K562 (cell line): ENCODE measurements at regions not wholly inside any gene's neighbourhood (a gene's known extent, or its start where the extent isn't known, plus 50 kb on each side); places are given as distances from the start of the nearest gene placed in this dataset.

Experiments
- DPF2 ChIP-seq: fragments of 450-650 bp; IDR thresholded peaks from 2 replicates; pipeline ENCODE4 v1.6.1; 2016
- EZH2 ChIP-seq: IDR thresholded peaks from 2 replicates; pipeline ENCODE4 v1.6.1; 2012; ENCODE audit warnings: low read depth, mild to moderate bottlenecking, inconsistent platforms, low read length, borderline replicate concordance
- NFE2L1 ChIP-seq: fragments of 450-650 bp; IDR thresholded peaks from 2 replicates; pipeline ENCODE4 v1.6.1; 2016; ENCODE audit warnings: missing genetic modification characterization, low read depth, mild to moderate bottlenecking, missing compliant biosample characterization, moderate library complexity, borderline replicate concordance
- PURB ChIP-seq: sonication (generic); formaldehyde crosslinking; IDR thresholded peaks from 2 replicates; pipeline ENCODE4 v1.9.0; 2021; ENCODE audit warnings: low read depth, mild to moderate bottlenecking, missing genetic modification reagents
- SIN3A ChIP-seq, 2 experiments: fragments of 150-350 bp in 1 of 2; IDR thresholded peaks; 2 replicates each; pipeline ENCODE4 v1.6.1; 2011 to 2016; ENCODE audit warnings: borderline replicate concordance in 2 of 2, low read depth in 2 of 2, low read length in 2 of 2, mild to moderate bottlenecking in 2 of 2, moderate library complexity in 2 of 2; ENCODE audit not compliant: control insufficient read depth in 1 of 2
- ZBTB7A ChIP-seq: IDR thresholded peaks from 2 replicates; pipeline ENCODE4 v1.6.1; 2011; ENCODE audit warnings: low read depth, mild to moderate bottlenecking, low read length, moderate library complexity, borderline replicate concordance; ENCODE audit not compliant: control insufficient read depth
- ZFP36 ChIP-seq: fragments of 150-350 bp; IDR thresholded peaks from 2 replicates; pipeline ENCODE4 v1.6.1; 2018; ENCODE audit warnings: low read length, low read depth; ENCODE audit not compliant: partially characterized antibody
- ZKSCAN1 ChIP-seq: fragments of 150-350 bp; IDR thresholded peaks from 2 replicates; pipeline ENCODE4 v1.6.1; 2016; ENCODE audit warnings: low read depth, low read length
- ZNF197 ChIP-seq: fragments of 200-800 bp; sonication (Bioruptor generic); IDR thresholded peaks from 2 replicates; pipeline ENCODE4 v1.6.1; 2016; ENCODE audit warnings: low read depth, missing genetic modification characterization, missing compliant biosample characterization
- TF ChIP-seq, protein P1 (sequence below): fragments of 250-450 bp; sonication (Bioruptor Pico); IDR thresholded peaks from 2 replicates; pipeline ENCODE4 v1.4.0; 2020; ENCODE audit warnings: mild to moderate bottlenecking, moderate library complexity

DNA sequence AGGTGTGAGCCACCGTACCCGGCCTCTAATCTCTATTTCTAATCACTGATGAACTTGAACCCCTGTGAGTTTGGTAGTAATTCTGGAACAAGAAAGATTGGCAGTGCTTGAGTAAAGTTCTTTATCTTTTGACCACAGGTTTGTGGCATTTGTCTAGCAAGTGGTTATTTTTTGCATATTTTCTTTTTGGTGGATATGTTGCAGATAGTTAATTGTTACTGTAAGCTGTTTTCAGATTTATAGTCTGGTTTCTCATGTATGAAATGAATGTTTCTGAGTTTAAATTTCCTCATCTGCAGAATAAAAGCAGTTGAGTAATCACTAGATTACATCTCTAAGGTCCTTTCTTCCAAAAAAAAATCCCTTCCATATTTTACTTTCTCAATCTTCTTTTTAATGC, 105.2 kb downstream of the GASK1B start:
- TF ChIP-seq ZKSCAN1, result no peak
- TF ChIP-seq, protein P1, sequence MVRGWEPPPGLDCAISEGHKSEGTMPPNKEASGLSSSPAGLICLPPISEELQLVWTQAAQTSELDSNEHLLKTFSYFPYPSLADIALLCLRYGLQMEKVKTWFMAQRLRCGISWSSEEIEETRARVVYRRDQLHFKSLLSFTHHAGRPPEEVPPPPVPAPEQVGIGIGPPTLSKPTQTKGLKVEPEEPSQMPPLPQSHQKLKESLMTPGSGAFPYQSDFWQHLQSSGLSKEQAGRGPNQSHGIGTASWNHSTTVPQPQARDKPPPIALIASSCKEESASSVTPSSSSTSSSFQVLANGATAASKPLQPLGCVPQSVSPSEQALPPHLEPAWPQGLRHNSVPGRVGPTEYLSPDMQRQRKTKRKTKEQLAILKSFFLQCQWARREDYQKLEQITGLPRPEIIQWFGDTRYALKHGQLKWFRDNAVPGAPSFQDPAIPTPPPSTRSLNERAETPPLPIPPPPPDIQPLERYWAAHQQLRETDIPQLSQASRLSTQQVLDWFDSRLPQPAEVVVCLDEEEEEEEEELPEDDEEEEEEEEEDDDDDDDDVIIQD, result no peak
- TF ChIP-seq ZFP36, result no peak
- no peak for TF ChIP-seq PURB (CRISPR knock-in tag)
- no peak for TF ChIP-seq ZNF197
- TF ChIP-seq EZH2, result no peak
- TF ChIP-seq DPF2, result no peak
- TF ChIP-seq SIN3A (IDR thresholded peaks at IDR 0.05; ENCODE audit: borderline replicate concordance in 2 of 2, control insufficient read depth in 1 of 2, low read depth in 2 of 2, low read length in 2 of 2), result no peak
- TF ChIP-seq ZBTB7A, result no peak
- TF ChIP-seq NFE2L1 (tag), result no peak
